Activated T-helper 1 cell treated with anti-CD3 and anti-CD28 coated beads, Interleukin-2, amount 50 U/mL, for 16 hours (primary cell): ENCODE measurements at regions not wholly inside any gene's neighbourhood (a gene's known extent, or its start where the extent isn't known, plus 50 kb on each side); places are given as distances from the start of the nearest gene placed in this dataset.
"Not testable (repeated sequence)": the region's sequence is repeated elsewhere in the genome, so short reads cannot be mapped to it uniquely, and the experiment has no call there.

Source experiments
- DNase-seq, 2 donors: peaks; one replicate each; pipeline ENCODE4 v3.0.0-alpha.2; 2020; ENCODE audit warnings: low read depth in 1 of 2, low spot score in 1 of 2

- DNase-seq = no peak
Measured at GRCh38 chr22:23383491-23384361, 196.4 kb downstream of the IGLL1 start.

GRCh38 chr22:23382428-23383218 lies 197.5 kb downstream of the IGLL1 start:
- no peak for DNase-seq

DNA sequence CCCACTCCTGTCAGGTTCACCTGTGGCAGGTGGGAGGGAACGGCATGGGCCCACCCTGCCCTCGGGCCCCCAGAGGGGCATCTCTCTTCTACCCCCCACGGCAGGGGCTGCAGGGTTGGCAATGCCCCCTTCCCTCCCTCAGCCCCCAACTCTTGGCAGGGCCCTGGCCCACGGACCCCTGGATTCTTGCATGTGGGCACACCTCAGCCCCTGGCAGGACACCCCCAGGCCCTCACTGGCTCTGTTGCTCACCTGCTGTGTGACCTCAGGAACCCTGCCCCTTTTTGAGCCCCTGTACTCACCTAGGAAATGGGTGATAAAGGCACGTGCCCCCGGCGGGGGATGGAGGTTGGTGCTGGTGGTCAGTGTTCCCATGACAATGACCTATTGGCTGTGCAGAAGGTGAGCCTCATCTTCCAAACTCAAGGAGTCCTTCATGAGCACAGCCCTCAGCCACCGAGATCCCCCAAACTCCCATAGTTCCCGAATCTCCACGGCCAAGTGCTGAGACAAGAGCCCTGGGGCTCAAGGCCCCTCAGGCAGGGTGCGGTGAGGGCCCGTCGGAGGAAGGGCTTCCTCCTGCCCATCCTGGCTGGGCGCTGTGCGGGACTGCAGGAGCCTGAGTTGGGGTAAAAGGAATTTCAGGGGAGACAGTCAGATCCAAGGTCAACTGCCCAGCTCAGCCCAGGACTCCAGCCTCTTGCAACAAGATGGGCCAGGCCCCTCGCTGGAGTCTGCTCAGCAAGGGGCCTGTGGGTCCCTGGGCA lies 198.2 kb downstream of the IGLL1 start:
- DNase-seq = no peak

GRCh38 chr22:23380911-23381310 lies 199.2 kb downstream of the IGLL1 start:
- no peak for DNase-seq

DNA sequence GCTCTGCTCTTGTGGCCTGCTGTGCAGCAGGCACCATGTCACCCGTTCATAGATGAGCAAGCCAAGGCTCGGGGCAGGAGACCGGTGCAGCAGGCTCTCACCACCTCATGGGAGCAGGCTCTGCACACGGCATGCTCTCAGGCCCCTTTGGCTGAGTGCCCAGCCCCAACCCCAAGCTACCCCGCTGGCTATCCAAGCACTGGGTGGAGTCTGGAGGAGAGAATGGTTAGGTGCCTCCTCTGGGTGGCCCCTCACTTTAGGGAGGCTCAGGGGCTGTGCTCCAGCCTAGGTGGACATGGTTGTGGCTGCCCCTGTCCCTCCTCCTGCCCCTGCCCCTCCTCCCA lies 199.9 kb downstream of the IGLL1 start:
- no peak for DNase-seq

DNA sequence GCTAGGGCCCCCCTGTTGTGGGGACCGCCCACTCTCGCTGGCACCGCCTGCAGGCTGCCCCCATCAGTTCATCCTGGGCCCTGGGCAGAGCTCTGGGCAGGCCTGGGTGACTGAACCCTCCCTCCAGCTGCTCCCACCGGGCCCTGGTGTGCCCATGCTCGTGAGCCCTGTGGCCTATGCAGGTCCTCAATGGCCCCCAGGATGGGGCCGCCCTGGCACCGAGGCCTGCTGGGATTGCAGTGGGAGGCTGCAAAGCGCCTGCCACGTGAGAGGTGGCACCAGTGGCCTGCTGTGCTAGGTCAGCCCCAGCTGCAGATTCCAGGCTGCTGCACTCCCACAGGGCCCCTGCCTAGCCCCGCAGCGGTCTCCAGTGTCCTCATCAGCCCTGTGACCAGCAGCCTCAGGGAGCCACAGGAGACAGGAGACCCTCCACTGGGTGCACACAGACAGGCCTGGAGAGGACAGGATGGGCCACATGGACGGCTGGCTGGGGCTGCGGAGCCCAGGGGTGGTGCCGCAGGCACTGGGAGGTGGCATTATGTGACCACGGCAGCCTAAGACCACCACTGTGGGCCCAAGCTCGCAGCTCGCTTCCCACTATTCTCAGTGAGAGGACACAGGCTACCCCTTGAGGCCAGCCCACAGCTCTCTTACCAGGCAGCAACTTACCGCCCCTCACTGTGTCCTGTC lies 199.4 kb downstream of the BCR start:
- not testable (repeated sequence) for DNase-seq

- DNase-seq = no peak
Measured at GRCh38 chr22:23377767-23378166, 197.5 kb downstream of the BCR start.

DNA sequence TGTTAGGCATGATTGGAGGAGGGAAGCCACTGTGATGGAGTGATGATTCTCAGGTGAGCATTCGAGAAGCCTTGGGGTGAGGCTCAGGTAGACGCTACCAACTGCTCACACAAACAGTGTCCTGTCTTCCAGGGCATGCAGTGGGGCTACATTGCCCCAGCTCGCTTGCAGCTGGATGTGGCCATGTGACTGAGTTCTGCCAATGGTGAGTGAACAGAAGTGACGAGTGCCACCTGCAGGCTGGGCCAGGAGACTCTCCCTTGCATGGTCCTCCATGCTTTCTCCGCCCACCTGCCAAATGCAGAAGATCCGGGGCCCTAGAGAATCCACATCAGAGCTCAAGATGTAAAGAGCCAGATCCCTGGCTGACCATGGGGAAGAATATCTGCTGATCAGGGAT lies 195.9 kb downstream of the BCR start:
- no peak for DNase-seq

DNA sequence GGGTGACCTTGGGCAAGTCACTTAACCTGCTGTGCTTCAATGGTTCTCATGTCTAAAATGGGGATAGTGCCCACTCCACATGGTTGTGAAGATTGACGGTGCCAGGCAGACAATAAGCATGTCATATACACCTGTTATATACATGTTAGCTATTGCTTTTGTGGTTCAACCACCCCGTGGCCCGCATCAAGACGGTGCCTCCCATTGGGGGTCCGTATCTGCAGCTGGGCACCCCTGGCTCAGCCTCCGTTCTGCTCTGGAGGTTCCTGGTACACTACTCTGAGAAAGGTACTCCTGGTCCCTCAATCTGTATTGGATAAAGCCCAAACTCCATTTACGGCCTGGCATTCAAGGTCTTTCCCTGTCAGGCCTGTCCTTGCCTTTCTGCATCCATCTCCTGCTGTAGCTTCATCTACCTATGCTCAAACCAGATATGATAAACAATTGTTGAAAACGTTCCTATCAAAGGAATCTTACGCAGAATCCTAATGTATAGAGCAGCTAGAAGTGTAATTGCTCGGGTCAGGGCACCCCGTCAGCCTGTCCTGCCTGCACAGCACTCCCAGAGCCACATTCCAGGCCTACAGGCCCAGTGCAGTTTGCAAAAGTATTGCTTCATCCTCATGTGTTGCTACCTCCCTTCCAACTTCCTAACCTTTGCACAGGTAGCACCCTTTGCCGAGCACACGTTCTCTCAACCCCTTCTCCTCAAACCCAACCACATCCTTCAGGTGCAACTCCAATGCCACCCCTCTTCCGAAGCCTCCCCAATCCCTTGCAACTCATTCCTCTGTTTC lies 194.9 kb downstream of the BCR start:
- no peak for DNase-seq

GRCh38 chr22:23373601-23374000 lies 193.3 kb downstream of the BCR start:
- no peak for DNase-seq

DNA sequence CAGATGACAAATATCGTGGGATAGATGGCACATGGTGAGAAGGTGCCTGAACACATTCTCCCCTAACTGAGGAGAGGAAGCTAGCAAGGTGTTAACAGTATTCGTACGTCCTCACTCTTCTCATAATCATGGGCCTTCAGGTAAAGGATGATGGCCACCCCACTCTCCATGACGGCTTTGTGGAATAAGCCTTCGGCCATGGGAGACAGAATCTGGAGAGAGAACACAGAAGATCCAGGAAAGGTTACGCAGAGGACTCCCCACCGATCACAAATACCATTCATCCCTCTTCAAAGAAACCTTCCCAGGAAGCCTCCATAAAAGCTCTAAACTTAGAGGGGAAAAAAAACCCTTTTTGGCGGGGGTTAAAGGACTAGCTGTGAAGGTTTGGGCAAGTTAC lies 189.9 kb downstream of the BCR start:
- DNase-seq = no peak

- no peak for DNase-seq
Measured at GRCh38 chr22:23369054-23369685, 188.9 kb downstream of the BCR start.
